ENCODE measurements at regions not wholly inside any gene's neighbourhood (a gene's known extent, or its start where the extent isn't known, plus 50 kb on each side); places are given as distances from the start of the nearest gene placed in this dataset.

GRCh38 chr3:181230258-181230657 is 240.7 kb upstream of the DNAJC19 start:
- Mint-ChIP-seq H3K9me3 (ENCODE audit: unreplicated experiment) (no peaks in the 10 kb centered on the region), H3K4me3 (ENCODE audit: unreplicated experiment) (no peak overlapping the region), H3K36me3 (ENCODE audit: unreplicated experiment) (no peaks in the 10 kb centered on the region), H3K27ac (ENCODE audit: unreplicated experiment) (no peak overlapping the region), H3K4me1 (ENCODE audit: low read depth, unreplicated experiment) (no peaks in the 10 kb centered on the region), H3K27me3 (ENCODE audit: unreplicated experiment) (no peaks in the 10 kb centered on the region)
- DNase-seq, result no peak
- TF ChIP-seq, protein P1, sequence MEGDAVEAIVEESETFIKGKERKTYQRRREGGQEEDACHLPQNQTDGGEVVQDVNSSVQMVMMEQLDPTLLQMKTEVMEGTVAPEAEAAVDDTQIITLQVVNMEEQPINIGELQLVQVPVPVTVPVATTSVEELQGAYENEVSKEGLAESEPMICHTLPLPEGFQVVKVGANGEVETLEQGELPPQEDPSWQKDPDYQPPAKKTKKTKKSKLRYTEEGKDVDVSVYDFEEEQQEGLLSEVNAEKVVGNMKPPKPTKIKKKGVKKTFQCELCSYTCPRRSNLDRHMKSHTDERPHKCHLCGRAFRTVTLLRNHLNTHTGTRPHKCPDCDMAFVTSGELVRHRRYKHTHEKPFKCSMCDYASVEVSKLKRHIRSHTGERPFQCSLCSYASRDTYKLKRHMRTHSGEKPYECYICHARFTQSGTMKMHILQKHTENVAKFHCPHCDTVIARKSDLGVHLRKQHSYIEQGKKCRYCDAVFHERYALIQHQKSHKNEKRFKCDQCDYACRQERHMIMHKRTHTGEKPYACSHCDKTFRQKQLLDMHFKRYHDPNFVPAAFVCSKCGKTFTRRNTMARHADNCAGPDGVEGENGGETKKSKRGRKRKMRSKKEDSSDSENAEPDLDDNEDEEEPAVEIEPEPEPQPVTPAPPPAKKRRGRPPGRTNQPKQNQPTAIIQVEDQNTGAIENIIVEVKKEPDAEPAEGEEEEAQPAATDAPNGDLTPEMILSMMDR (IDR thresholded peaks at IDR 0.05; ENCODE audit: partially characterized antibody, unreplicated experiment), result no peak

DNA sequence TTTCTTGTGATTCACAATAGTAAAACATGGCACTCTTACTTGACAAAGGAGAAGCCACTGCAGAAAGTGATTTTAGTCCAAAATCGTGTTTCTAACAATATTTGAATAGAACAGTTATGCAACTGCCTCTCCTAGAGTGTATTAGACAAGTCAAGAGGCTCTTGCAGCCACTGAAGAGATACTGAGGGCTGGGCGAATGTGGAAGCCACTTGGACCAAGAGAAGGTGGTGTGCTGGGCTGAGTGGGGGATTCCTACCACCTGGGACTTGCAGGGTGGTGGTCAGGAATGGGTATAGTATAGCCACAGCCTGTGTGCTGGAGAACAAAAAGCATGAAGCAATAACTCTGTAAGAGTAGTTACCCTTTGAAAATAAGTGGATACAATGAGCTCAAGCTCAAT is 223.8 kb upstream of the DNAJC19 start:
- no peak overlapping the region for H3K27ac Mint-ChIP-seq (ENCODE audit: unreplicated experiment)
- peaks cover 8% of the 10 kb centered on the region for H3K4me1 Mint-ChIP-seq (ENCODE audit: low read depth, unreplicated experiment)
- H3K4me3 Mint-ChIP-seq (ENCODE audit: unreplicated experiment), result no peak overlapping the region

DNA sequence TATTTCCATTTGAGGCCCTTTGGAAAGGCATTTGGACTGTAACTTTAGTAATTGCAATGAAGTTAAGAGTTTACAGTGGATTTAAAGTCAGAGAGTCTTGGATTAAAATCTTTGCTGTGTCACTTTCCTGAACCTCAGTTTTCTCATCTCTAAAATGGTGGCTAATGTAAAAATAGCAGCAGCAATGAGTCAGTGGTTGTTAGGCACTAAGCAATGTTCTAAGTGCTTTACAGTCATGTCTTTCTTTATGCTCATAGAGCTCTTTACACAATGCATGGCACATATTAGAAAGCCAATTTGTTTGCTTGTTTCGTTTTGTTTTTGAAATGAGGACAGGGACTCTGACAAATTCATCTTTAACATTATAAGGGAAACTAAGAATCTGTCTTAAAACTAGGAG is 222.7 kb upstream of the DNAJC19 start:
- Mint-ChIP-seq H3K9me3 (ENCODE audit: unreplicated experiment) (no peaks in the 10 kb centered on the region), H3K36me3 (ENCODE audit: unreplicated experiment) (no peaks in the 10 kb centered on the region), H3K27me3 (ENCODE audit: unreplicated experiment) (peaks cover 2% of the 10 kb centered on the region), H3K27ac (ENCODE audit: unreplicated experiment) (no peak overlapping the region), H3K4me3 (ENCODE audit: unreplicated experiment) (no peak overlapping the region), H3K4me1 (ENCODE audit: low read depth, unreplicated experiment) (peaks cover 8% of the 10 kb centered on the region)
- no peak for DNase-seq
- TF ChIP-seq, protein P1 (IDR thresholded peaks at IDR 0.05; ENCODE audit: partially characterized antibody, unreplicated experiment), result no peak

More for the DNA sequence above, 223.8 kb upstream of the DNAJC19 start:
- no peaks in the 10 kb centered on the region for H3K9me3 Mint-ChIP-seq (ENCODE audit: unreplicated experiment)
- TF ChIP-seq, protein P1 (IDR thresholded peaks at IDR 0.05; ENCODE audit: partially characterized antibody, unreplicated experiment), result no peak
- peaks cover 2% of the 10 kb centered on the region for H3K27me3 Mint-ChIP-seq (ENCODE audit: unreplicated experiment)
- H3K36me3 Mint-ChIP-seq (ENCODE audit: unreplicated experiment), result no peaks in the 10 kb centered on the region
- DNase-seq, result no peak

DNA sequence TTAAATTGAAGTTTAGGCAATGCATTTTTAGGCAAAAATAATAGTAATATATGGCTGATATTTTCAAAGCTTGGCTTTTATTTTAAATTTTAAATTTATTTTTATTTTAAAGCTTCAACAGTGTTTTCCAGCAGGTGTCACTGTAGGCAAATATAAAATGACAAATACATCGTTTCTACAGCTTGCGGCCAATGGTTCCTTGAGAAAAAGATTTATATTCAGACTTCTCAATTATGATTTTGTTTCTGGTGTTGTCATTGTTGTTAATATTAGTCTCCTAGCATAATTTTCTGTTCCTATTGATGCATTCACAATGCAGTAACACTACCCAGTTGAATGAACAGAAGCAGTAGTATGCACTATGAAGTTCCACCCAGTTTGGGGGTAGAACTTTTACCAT is 220.7 kb upstream of the DNAJC19 start:
- peaks cover 8% of the 10 kb centered on the region for H3K4me1 Mint-ChIP-seq (ENCODE audit: low read depth, unreplicated experiment)
- DNase-seq, result no peak
- H3K9me3 Mint-ChIP-seq (ENCODE audit: unreplicated experiment), result no peaks in the 10 kb centered on the region
- H3K4me3 Mint-ChIP-seq (ENCODE audit: unreplicated experiment), result no peak overlapping the region
- H3K27ac Mint-ChIP-seq (ENCODE audit: unreplicated experiment), result no peak overlapping the region
- no peaks in the 10 kb centered on the region for H3K27me3 Mint-ChIP-seq (ENCODE audit: unreplicated experiment)
- TF ChIP-seq, protein P1 (IDR thresholded peaks at IDR 0.05; ENCODE audit: partially characterized antibody, unreplicated experiment), result peak; percentile 68
- no peaks in the 10 kb centered on the region for H3K36me3 Mint-ChIP-seq (ENCODE audit: unreplicated experiment)

- no peak overlapping the region for H3K4me3 Mint-ChIP-seq (ENCODE audit: unreplicated experiment)
- TF ChIP-seq, protein P1 (IDR thresholded peaks at IDR 0.05; ENCODE audit: partially characterized antibody, unreplicated experiment), result no peak
Observed at GRCh38 chr3:181189556-181189955, 200.0 kb upstream of the DNAJC19 start.

More at GRCh38 chr3:181189556-181189955, 200.0 kb upstream of the DNAJC19 start:
- no peaks in the 10 kb centered on the region for H3K9me3 Mint-ChIP-seq (ENCODE audit: unreplicated experiment)
- no peaks in the 10 kb centered on the region for H3K4me1 Mint-ChIP-seq (ENCODE audit: low read depth, unreplicated experiment)
- H3K36me3 Mint-ChIP-seq (ENCODE audit: unreplicated experiment), result no peaks in the 10 kb centered on the region
- H3K27me3 Mint-ChIP-seq (ENCODE audit: unreplicated experiment), result no peaks in the 10 kb centered on the region
- DNase-seq, result no peak
- H3K27ac Mint-ChIP-seq (ENCODE audit: unreplicated experiment), result no peak overlapping the region

Data from glutamatergic neuron (in vitro differentiated cells).